ENCODE measurements at regions not wholly inside any gene's neighbourhood (a gene's known extent, or its start where the extent isn't known, plus 50 kb on each side); places are given as distances from the start of the nearest gene placed in this dataset.

DNA sequence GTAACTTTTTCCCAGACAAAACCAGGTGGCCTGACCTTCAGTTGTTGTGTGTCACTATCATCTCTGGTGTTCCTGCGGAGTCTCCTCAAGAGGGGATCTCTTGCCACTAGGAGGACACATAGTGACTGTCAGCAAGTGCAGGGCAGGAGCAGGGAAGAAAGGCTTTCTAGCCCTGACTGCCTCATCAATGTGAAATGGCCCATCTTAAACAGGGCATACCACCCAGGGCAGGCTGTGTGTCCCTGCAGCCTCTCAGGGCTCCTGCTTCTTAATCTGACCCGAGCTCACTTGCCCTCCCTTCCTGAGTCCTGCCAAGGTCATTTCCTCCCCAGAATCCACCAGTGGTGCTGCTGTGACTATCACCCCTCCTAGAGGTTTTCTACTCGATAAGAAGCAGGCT lies 57.4 kb upstream of the SIMC1 start:
- Histone ChIP-seq H3K27ac (no peak overlapping the region), H3K9me3 (peaks cover 0 to 5% (median 0%) of the 10 kb centered on the region in 3 donors), H3K36me3 (no peaks in the 10 kb centered on the region), H3K4me1 (no peaks in the 10 kb centered on the region), H3K4me3 (no peak overlapping the region), H3K27me3 (peaks cover 23% of the 10 kb centered on the region)
- ATAC-seq: no peak
- WGBS, 2 donors (ENCODE audit: low coverage in 1 of 2): 29 to 57% methylated on average over 3 of the region's 3 CpGs
- TF ChIP-seq POLR2AphosphoS5 (IDR thresholded peaks at IDR 0.05) (no peak), POLR2A (IDR thresholded peaks at IDR 0.05) (no peak), EP300 (IDR thresholded peaks at IDR 0.05) (no peak)
- TF ChIP-seq, protein P1, sequence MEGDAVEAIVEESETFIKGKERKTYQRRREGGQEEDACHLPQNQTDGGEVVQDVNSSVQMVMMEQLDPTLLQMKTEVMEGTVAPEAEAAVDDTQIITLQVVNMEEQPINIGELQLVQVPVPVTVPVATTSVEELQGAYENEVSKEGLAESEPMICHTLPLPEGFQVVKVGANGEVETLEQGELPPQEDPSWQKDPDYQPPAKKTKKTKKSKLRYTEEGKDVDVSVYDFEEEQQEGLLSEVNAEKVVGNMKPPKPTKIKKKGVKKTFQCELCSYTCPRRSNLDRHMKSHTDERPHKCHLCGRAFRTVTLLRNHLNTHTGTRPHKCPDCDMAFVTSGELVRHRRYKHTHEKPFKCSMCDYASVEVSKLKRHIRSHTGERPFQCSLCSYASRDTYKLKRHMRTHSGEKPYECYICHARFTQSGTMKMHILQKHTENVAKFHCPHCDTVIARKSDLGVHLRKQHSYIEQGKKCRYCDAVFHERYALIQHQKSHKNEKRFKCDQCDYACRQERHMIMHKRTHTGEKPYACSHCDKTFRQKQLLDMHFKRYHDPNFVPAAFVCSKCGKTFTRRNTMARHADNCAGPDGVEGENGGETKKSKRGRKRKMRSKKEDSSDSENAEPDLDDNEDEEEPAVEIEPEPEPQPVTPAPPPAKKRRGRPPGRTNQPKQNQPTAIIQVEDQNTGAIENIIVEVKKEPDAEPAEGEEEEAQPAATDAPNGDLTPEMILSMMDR (IDR thresholded peaks at IDR 0.05): no peak

DNA sequence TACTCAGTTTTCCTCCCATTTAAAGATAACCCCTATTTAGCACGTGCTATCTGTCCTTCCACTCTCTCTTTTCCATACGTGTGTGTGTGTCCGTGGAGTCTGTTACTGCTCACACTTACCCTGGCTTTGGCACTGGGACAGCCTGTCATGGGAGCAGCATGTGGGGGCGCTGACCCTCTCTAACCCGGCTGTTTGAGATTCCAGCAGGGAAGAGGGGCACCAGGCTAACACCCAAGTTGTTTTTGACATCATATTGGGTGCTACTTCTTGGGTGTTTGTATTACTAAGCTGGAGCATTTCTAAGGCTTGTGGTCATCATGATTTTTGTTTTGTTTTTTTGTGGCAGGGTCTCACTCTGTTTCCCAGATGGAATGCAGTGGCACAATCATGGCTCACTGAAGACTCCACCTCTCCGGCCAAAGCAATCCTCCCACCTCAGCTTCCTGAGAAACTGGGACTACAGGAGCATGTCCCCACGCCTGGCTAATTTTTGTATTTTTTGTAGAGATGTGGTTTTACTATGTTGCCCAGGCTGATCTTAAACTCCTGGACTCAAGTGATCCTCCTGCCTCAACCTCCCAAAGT lies 56.9 kb upstream of the SIMC1 start:
- ATAC-seq: no peak
- WGBS, 2 donors (ENCODE audit: low coverage in 1 of 2): 61 to 96% methylated on average over 3 to 6 of the region's 7 CpGs
- no peaks in the 10 kb centered on the region for H3K4me1 ChIP-seq

DNA sequence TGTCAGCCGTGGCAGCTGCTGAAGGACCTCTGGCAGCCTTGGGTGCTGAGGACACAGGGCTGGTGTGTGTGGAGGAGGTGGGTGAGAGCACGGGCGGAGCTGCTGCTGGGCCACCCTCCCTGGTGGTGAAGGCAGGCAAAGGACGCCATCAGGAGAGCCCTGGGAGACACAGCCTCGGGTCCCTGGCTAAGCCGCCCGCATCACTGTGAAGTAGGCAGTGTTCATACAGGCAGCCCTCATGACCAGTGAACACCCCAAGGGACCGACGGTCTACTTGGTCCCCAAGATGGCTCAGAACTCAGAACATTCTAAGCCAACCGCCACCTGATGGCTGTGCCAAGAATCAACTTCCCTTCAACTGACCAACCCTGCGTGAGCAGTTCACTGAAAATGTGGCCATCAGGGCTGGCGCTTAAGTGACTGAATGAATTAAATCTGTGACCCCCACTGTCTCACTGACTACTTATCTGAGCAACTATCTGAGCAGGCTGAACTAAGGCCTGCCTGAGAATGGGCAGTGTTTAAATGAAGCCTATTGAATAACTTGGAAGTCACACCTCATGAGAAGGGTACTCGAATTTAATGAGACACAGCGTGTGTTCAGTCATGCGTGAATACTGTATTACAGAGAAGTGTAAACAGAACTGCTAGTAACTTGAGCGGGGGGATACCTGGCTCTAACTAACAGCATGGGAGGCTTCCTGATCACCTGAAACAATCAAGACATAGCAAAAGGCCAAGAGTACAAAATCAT lies 54.7 kb upstream of the SIMC1 start:
- Histone ChIP-seq H3K9me3 (peaks cover 0 to 5% (median 0%) of the 10 kb centered on the region in 3 donors), H3K4me1 (no peaks in the 10 kb centered on the region), H3K27me3 (peaks cover 11% of the 10 kb centered on the region), H3K36me3 (no peaks in the 10 kb centered on the region), H3K4me3 (no peak overlapping the region), H3K27ac (no peak overlapping the region)
- ATAC-seq: no peak
- WGBS, 2 donors (ENCODE audit: low coverage in 1 of 2): 57 to 71% methylated on average over 5 to 7 of the region's 16 CpGs
- TF ChIP-seq POLR2A (IDR thresholded peaks at IDR 0.05): no peak
- TF ChIP-seq EP300 (IDR thresholded peaks at IDR 0.05): no peak
- TF ChIP-seq, protein P1 (IDR thresholded peaks at IDR 0.05): no peak
- TF ChIP-seq POLR2AphosphoS5 (IDR thresholded peaks at IDR 0.05): no peak

More for the DNA sequence above, 56.9 kb upstream of the SIMC1 start:
- no peak overlapping the region for H3K4me3 ChIP-seq
- H3K27ac ChIP-seq: no peak overlapping the region
- H3K9me3 ChIP-seq: peaks cover 0 to 5% (median 0%) of the 10 kb centered on the region in 3 donors
- no peaks in the 10 kb centered on the region for H3K36me3 ChIP-seq
- peaks cover 23% of the 10 kb centered on the region for H3K27me3 ChIP-seq
- TF ChIP-seq EP300 (IDR thresholded peaks at IDR 0.05): no peak
- no peak for TF ChIP-seq POLR2AphosphoS5 (IDR thresholded peaks at IDR 0.05)
- TF ChIP-seq, protein P1 (IDR thresholded peaks at IDR 0.05): no peak
- no peak for TF ChIP-seq POLR2A (IDR thresholded peaks at IDR 0.05)

DNA sequence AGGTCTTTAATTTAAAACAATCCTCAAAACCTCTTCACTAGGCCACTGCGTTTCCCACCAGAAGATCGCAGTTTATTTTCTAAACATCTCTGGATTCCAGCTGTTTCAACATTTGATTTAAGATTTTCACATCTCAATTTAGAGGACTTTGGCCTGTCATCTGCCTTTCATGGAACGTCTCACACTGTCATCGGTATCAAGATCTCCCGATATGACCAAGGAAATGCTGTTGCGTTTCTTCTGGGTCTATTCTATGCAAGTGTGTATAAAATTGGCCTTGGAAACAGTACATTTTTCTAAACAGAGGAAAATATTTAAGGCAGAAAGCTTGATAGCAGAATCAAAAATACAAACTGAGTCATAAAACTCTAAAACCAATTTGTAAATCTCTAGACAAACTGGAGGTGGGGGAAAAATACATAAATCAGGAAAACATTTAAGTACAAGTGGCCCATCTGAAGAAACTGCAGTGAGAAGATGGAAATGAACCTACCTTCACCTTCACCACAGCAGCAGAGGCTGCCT lies 53.6 kb upstream of the SIMC1 start:
- no peaks in the 10 kb centered on the region for H3K9me3 ChIP-seq
- 73 to 83% methylated on average over 1 to 6 of the region's 6 CpGs for WGBS, 2 donors (ENCODE audit: low coverage in 1 of 2)
- peaks cover 16% of the 10 kb centered on the region for H3K27me3 ChIP-seq
- H3K27ac ChIP-seq: no peak overlapping the region
- no peak for ATAC-seq
- no peaks in the 10 kb centered on the region for H3K4me1 ChIP-seq
- H3K4me3 ChIP-seq: no peak overlapping the region
- TF ChIP-seq POLR2AphosphoS5 (IDR thresholded peaks at IDR 0.05): no peak
- TF ChIP-seq, protein P1 (IDR thresholded peaks at IDR 0.05): no peak
- no peak for TF ChIP-seq EP300 (IDR thresholded peaks at IDR 0.05)
- TF ChIP-seq POLR2A (IDR thresholded peaks at IDR 0.05): no peak
- H3K36me3 ChIP-seq: no peaks in the 10 kb centered on the region

Data from gastroesophageal sphincter (tissue), 4 donors.